H1 (cell line): ENCODE measurements at regions not wholly inside any gene's neighbourhood (a gene's known extent, or its start where the extent isn't known, plus 50 kb on each side); places are given as distances from the start of the nearest gene placed in this dataset.

Source experiments
- CREB1 ChIP-seq: IDR thresholded peaks from 2 replicates; pipeline ENCODE4 v1.6.1; 2012; ENCODE audit warnings: inconsistent platforms
- GABPA ChIP-seq: IDR thresholded peaks from 2 replicates; pipeline ENCODE4 v1.6.1; 2011; ENCODE audit warnings: mild to moderate bottlenecking, low read length, moderate library complexity, borderline replicate concordance; ENCODE audit not compliant: insufficient read depth
- HDAC2 ChIP-seq, 2 experiments: fragments of 300-600 bp in 1 of 2; sonication (generic) in 1 of 2; IDR thresholded peaks; 2 replicates each; pipeline ENCODE4 v1.6.1; 2011 to 2012; ENCODE audit warnings: low read depth in 2 of 2, low read length in 2 of 2, mild to moderate bottlenecking in 2 of 2, moderate library complexity in 2 of 2, borderline replicate concordance in 1 of 2, inconsistent platforms in 1 of 2
- JUND ChIP-seq: IDR thresholded peaks from 2 replicates; pipeline ENCODE4 v1.6.1; 2011; ENCODE audit warnings: mild to moderate bottlenecking, improper control_type of control experiment, low read length
- POLR2A ChIP-seq, 2 experiments: IDR thresholded peaks; 1 replicate in 1 of 2; 2 replicates in 1 of 2; pipeline ENCODE4 v1.6.1; 2011; ENCODE audit warnings: low read depth in 2 of 2, low read length in 2 of 2, mild to moderate bottlenecking in 2 of 2; ENCODE audit errors: control extremely low read depth in 1 of 2
- SRF ChIP-seq: IDR thresholded peaks from 2 replicates; pipeline ENCODE4 v1.6.1; 2011; ENCODE audit warnings: mild to moderate bottlenecking, low read depth, low read length, moderate library complexity
- YY1 ChIP-seq: IDR thresholded peaks from 2 replicates; pipeline ENCODE4 v1.6.1; 2011; ENCODE audit warnings: low read depth, mild to moderate bottlenecking, low read length
- TF ChIP-seq, protein P1 (sequence below): IDR thresholded peaks from 2 replicates; pipeline ENCODE4 v1.6.1; 2012; ENCODE audit warnings: low read length, inconsistent platforms
- TF ChIP-seq, protein P2 (sequence below): IDR thresholded peaks from 2 replicates; pipeline ENCODE4 v1.6.1; 2011; ENCODE audit warnings: low read depth, mild to moderate bottlenecking, low read length; ENCODE audit not compliant: insufficient read depth

GRCh38 chr6:164749221-164750064 is 560.0 kb downstream of the C6orf118 start (continued):
- TF ChIP-seq, protein P1, sequence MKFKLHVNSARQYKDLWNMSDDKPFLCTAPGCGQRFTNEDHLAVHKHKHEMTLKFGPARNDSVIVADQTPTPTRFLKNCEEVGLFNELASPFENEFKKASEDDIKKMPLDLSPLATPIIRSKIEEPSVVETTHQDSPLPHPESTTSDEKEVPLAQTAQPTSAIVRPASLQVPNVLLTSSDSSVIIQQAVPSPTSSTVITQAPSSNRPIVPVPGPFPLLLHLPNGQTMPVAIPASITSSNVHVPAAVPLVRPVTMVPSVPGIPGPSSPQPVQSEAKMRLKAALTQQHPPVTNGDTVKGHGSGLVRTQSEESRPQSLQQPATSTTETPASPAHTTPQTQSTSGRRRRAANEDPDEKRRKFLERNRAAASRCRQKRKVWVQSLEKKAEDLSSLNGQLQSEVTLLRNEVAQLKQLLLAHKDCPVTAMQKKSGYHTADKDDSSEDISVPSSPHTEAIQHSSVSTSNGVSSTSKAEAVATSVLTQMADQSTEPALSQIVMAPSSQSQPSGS, result no peak
- TF ChIP-seq GABPA (no peak), HDAC2 (IDR thresholded peaks at IDR 0.05; ENCODE audit: borderline replicate concordance in 1 of 2, low read depth in 2 of 2, low read length in 2 of 2) (no peak), POLR2A (IDR thresholded peaks at IDR 0.05; ENCODE audit: control extremely low read depth in 1 of 2, low read depth in 2 of 2, low read length in 2 of 2) (no peak), SRF (no peak), JUND (no peak), CREB1 (no peak), YY1 (no peak)
- TF ChIP-seq, protein P2, sequence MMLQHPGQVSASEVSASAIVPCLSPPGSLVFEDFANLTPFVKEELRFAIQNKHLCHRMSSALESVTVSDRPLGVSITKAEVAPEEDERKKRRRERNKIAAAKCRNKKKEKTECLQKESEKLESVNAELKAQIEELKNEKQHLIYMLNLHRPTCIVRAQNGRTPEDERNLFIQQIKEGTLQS, result no peak
